ENCODE measurements at regions not wholly inside any gene's neighbourhood (a gene's known extent, or its start where the extent isn't known, plus 50 kb on each side); places are given as distances from the start of the nearest gene placed in this dataset.
"Not testable (repeated sequence)": the region's sequence is repeated elsewhere in the genome, so short reads cannot be mapped to it uniquely, and the experiment has no call there.

GRCh38 chr15:81880314-81880713 is 165.5 kb downstream of the MEX3B start:
- no peak for TF ChIP-seq CTCF (IDR thresholded peaks at IDR 0.05)
- no peak for ATAC-seq
- H3K27me3 ChIP-seq, result no peaks in the 10 kb centered on the region
- no peaks in the 10 kb centered on the region for H3K4me1 ChIP-seq
- H3K9me3 ChIP-seq, result no peaks in the 10 kb centered on the region
- no peak overlapping the region for H3K27ac ChIP-seq
- no peaks in the 10 kb centered on the region for H3K36me3 ChIP-seq
- 64 to 66% methylated on average over 4 of the region's 4 CpGs for WGBS, 2 donors
- intact Hi-C loops (cut with DNase I), result no loop called here
- no peak overlapping the region for H3K4me3 ChIP-seq
- no peak for DNase-seq
- FAIRE-seq, result no peak

GRCh38 chr15:81875717-81876116 is 170.1 kb downstream of the MEX3B start:
- H3K27ac ChIP-seq; H3K36me3 ChIP-seq; intact Hi-C loops (cut with DNase I); H3K4me3 ChIP-seq; ATAC-seq; FAIRE-seq; H3K9me3 ChIP-seq; DNase-seq; H3K4me1 ChIP-seq; H3K27me3 ChIP-seq: not testable (repeated sequence)
- 88 to 93% methylated on average over 1 of the region's 1 CpG for WGBS, 2 donors

GRCh38 chr15:81870746-81871106 is 175.1 kb downstream of the MEX3B start:
- ATAC-seq; DNase-seq; H3K4me1 ChIP-seq; H3K27me3 ChIP-seq; intact Hi-C loops (cut with DNase I); FAIRE-seq; H3K36me3 ChIP-seq; H3K4me3 ChIP-seq; H3K9me3 ChIP-seq; H3K27ac ChIP-seq: not testable (repeated sequence)
- WGBS, 2 donors, result 84 to 88% methylated on average over 14 to 25 of the region's 29 CpGs

- intact Hi-C loops (cut with DNase I); H3K27ac ChIP-seq; H3K4me1 ChIP-seq; H3K4me3 ChIP-seq; DNase-seq; H3K36me3 ChIP-seq; H3K27me3 ChIP-seq; FAIRE-seq; ATAC-seq; H3K9me3 ChIP-seq: not testable (repeated sequence)
- 80 to 82% methylated on average over 15 to 16 of the region's 16 CpGs for WGBS, 2 donors
Observed at GRCh38 chr15:81870062-81870745, 175.6 kb downstream of the MEX3B start.

GRCh38 chr15:81869161-81869954 is 176.5 kb downstream of the MEX3B start:
- FAIRE-seq (no peak), DNase-seq (no peak), ATAC-seq (no peak)
- no peak for TF ChIP-seq CTCF (IDR thresholded peaks at IDR 0.05)
- Histone ChIP-seq H3K27ac (no peak overlapping the region), H3K9me3 (no peaks in the 10 kb centered on the region), H3K27me3 (no peaks in the 10 kb centered on the region), H3K4me3 (no peak overlapping the region), H3K36me3 (no peaks in the 10 kb centered on the region), H3K4me1 (no peaks in the 10 kb centered on the region)
- intact Hi-C loops (cut with DNase I), result no loop called here
- 75 to 76% methylated on average over 10 of the region's 10 CpGs for WGBS, 2 donors

GRCh38 chr15:81865850-81866537 is 179.8 kb downstream of the MEX3B start:
- no peak for TF ChIP-seq CTCF (IDR thresholded peaks at IDR 0.05)
- no peaks in the 10 kb centered on the region for H3K36me3 ChIP-seq
- H3K27me3 ChIP-seq, result no peaks in the 10 kb centered on the region
- 82 to 85% methylated on average over 11 of the region's 11 CpGs for whole genome bisulfite sequencing, 2 donors
- intact Hi-C loops (cut with DNase I), result no loop called here
- DNase-seq (no peak), ATAC-seq (no peak), FAIRE-seq (no peak)
- H3K27ac ChIP-seq, result no peak overlapping the region
- H3K4me1 ChIP-seq, result no peaks in the 10 kb centered on the region
- no peaks in the 10 kb centered on the region for H3K9me3 ChIP-seq
- no peak overlapping the region for H3K4me3 ChIP-seq
